PC-9 (cell line): ENCODE measurements at regions not wholly inside any gene's neighbourhood (a gene's known extent, or its start where the extent isn't known, plus 50 kb on each side); places are given as distances from the start of the nearest gene placed in this dataset.
A peak's percentile ranks its signal among the peaks of the same experiment; 100 is the strongest.
"Not testable (repeated sequence)": the region's sequence is repeated elsewhere in the genome, so short reads cannot be mapped to it uniquely, and the experiment has no call there.

Source experiments
- BruUV-seq: library from RNA; stranded (reverse); fragments of 400-500 nt; replicated peaks from 2 replicates; lab custom pipeline; 2021; lab: Mats Ljungman, UMichigan
- CTCF ChIA-PET: fragments of 300-600 bp; sonication (Branson Sonifier 250); formaldehyde crosslinking; loops from one replicate; lab custom pipeline; 2022; ENCODE audit warnings: antibody characterized with exemption; lab: Charles Lee
- POLR2A ChIA-PET: fragments of 300-600 bp; sonication (Branson Sonifier 250); formaldehyde crosslinking; loops from one replicate; lab custom pipeline; 2022; ENCODE audit warnings: antibody characterized with exemption; ENCODE audit not compliant: unreplicated experiment; lab: Charles Lee
- DNase-seq, 2 experiments: peaks; one replicate each; pipeline versions ENCODE4 v3.0.0 to v3.0.0-alpha.2; 2015 to 2022; ENCODE audit warnings: mixed read lengths in 1 of 2
- H2AFZ ChIP-seq: fragments of 200-600 bp; sonication (generic); 2 replicates; pipeline ENCODE4 v1.8.1; 2017; ENCODE audit warnings: antibody characterized with exemption
- H3F3A ChIP-seq: fragments of 200-600 bp; sonication (generic); 2 replicates; pipeline ENCODE4 v1.8.1; 2017; ENCODE audit warnings: antibody characterized with exemption, mild to moderate bottlenecking, low read depth; ENCODE audit not compliant: insufficient read depth
- H3K27ac ChIP-seq: fragments of 200-600 bp; sonication (generic); 2 replicates; pipeline ENCODE4 v1.6.1; 2016; ENCODE audit warnings: mixed run types
- H3K27me3 ChIP-seq: fragments of 200-600 bp; sonication (generic); 2 replicates; pipeline ENCODE4 v1.6.1; 2016; ENCODE audit warnings: low read depth, mixed run types; ENCODE audit not compliant: insufficient read depth
- H3K36me3 ChIP-seq: fragments of 200-600 bp; sonication (generic); 2 replicates; pipeline ENCODE4 v1.6.1; 2016; ENCODE audit warnings: low read depth, mixed run types
- H3K4me1 ChIP-seq: fragments of 200-600 bp; sonication (generic); replicated peaks from 2 replicates; pipeline ENCODE4 v1.6.1; 2016; ENCODE audit warnings: mixed run types; ENCODE audit not compliant: insufficient read depth
- H3K4me2 ChIP-seq: fragments of 200-600 bp; sonication (generic); 2 replicates; pipeline ENCODE4 v1.6.1; 2017; ENCODE audit warnings: mixed run types
- H3K4me3 ChIP-seq: fragments of 200-600 bp; sonication (generic); 2 replicates; pipeline ENCODE4 v1.6.1; 2016; ENCODE audit warnings: mixed run types
- H3K79me2 ChIP-seq: fragments of 200-600 bp; sonication (generic); 2 replicates; pipeline ENCODE4 v1.6.1; 2017; ENCODE audit warnings: low read depth, mixed run types
- H3K9me2 ChIP-seq: fragments of 200-600 bp; sonication (generic); 2 replicates; pipeline ENCODE4 v1.8.1; 2017; ENCODE audit warnings: mild to moderate bottlenecking; ENCODE audit not compliant: insufficient read depth
- H3K9me3 ChIP-seq: fragments of 200-600 bp; sonication (generic); 2 replicates; pipeline ENCODE4 v1.8.1; 2016; ENCODE audit warnings: low read depth; ENCODE audit not compliant: insufficient read depth
- H4K20me1 ChIP-seq: fragments of 200-600 bp; sonication (generic); 2 replicates; pipeline ENCODE4 v1.8.1; 2017; ENCODE audit not compliant: insufficient read depth
- EZH2 ChIP-seq: fragments of 200-600 bp; sonication (generic); IDR thresholded peaks from 2 replicates; pipeline ENCODE4 v1.8.0; 2017; ENCODE audit warnings: antibody characterized with exemption, low read depth
- intact Hi-C: fragments of 100-400 bp; cut with micrococcal nuclease; formaldehyde crosslinking; loops from one replicate; pipeline ENCODE4 v1.10.0; 2022; ENCODE audit not compliant: unreplicated experiment
- TF ChIP-seq, protein P1 (sequence below): fragments of 200-600 bp; sonication (generic); conservative IDR thresholded peaks from 2 replicates; pipeline ENCODE4 v1.6.1; 2017; ENCODE audit warnings: mixed run types, antibody characterized with exemption, mild to moderate bottlenecking, moderate library complexity

DNA sequence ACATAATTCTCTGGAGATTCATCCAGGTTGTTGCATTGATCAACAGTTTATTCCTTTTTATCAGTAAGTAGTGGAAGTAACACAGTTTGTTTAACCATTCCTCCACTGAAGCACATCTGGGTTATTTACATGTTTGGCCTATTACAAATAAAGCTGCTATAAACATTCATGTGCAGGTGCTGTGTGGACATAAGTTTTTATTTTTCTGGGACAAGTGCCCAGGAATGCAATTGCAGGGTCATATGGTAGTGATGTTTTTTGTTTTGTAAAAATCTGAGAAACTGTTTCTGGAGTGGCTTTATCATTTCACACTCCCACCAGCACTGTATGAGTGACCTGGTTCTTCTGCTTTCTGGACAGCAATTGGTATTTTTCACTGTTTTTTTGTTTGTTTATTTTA lies 505.4 kb downstream of the CCER1 start:
- intact Hi-C loops = no loop called here
- TF ChIP-seq EZH2 = no peak
- TF ChIP-seq, protein P1, sequence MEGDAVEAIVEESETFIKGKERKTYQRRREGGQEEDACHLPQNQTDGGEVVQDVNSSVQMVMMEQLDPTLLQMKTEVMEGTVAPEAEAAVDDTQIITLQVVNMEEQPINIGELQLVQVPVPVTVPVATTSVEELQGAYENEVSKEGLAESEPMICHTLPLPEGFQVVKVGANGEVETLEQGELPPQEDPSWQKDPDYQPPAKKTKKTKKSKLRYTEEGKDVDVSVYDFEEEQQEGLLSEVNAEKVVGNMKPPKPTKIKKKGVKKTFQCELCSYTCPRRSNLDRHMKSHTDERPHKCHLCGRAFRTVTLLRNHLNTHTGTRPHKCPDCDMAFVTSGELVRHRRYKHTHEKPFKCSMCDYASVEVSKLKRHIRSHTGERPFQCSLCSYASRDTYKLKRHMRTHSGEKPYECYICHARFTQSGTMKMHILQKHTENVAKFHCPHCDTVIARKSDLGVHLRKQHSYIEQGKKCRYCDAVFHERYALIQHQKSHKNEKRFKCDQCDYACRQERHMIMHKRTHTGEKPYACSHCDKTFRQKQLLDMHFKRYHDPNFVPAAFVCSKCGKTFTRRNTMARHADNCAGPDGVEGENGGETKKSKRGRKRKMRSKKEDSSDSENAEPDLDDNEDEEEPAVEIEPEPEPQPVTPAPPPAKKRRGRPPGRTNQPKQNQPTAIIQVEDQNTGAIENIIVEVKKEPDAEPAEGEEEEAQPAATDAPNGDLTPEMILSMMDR = no peak
- CTCF ChIA-PET = no interaction called here
- Histone ChIP-seq H3K79me2 (no peaks in the 10 kb centered on the region), H2AFZ (no peak overlapping the region), H4K20me1 (no peaks in the 10 kb centered on the region), H3K4me1 (no peaks in the 10 kb centered on the region), H3K9me2 (no peaks in the 10 kb centered on the region), H3K36me3 (no peaks in the 10 kb centered on the region), H3K4me3 (no peak overlapping the region), H3K27me3 (no peaks in the 10 kb centered on the region), H3F3A (no peaks in the 10 kb centered on the region), H3K27ac (no peak overlapping the region), H3K9me3 (no peaks in the 10 kb centered on the region), H3K4me2 (no peak overlapping the region)
- no TSS peak for BruUV-seq
- POLR2A ChIA-PET = interaction anchor here (0.6 kb wide), 1 partner anchor 34 kb away, joined by 3 read pairs; no protein-coding TSS in a partner anchor
- no peak for DNase-seq

DNA sequence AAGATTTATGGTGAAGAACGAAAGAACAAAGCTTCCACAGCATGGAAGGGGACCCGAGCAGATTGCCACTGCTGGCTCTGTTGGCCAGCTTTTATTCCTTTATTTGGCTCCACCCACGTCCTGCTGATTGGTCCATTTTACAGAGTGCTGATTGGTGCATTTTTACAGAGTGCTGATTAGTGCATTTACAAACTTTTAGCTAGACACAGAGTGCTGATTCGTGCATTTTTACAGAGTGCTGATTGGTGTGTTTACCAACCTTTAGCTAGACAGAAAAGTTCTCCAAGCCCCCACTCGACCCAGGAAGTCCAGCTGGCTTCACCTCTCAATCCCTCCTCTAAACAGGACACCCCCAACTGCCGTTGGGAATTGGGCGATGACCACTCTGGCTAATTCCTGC lies 511.5 kb downstream of the CCER1 start:
- H3K36me3 ChIP-seq, H3K79me2 ChIP-seq, POLR2A ChIA-PET, H3K27ac ChIP-seq, intact Hi-C loops, H2AFZ ChIP-seq, H3K27me3 ChIP-seq, H3K4me3 ChIP-seq, H3K4me1 ChIP-seq, DNase-seq, H3K9me3 ChIP-seq, H3K9me2 ChIP-seq, H3K4me2 ChIP-seq, CTCF ChIA-PET, H4K20me1 ChIP-seq, BruUV-seq, H3F3A ChIP-seq: not testable (repeated sequence)

DNA sequence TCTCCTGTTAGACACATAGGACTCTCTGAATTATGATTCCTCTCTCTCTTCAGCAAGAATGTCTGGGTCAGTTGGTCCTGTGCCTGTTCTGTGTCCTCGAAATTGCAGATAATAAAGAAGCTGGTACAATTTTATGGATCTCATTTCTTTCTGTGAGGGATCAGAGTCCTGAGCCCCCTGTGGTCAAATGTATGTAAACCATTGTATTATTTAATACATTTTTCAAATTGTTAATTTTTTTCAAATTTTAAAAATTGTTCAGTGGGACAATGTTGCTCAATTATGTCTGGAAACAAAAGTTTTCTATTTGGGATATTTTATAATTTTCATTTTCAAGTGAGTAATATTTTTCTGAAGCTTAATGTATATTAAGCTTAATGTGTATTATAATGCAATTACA lies 513.5 kb downstream of the CCER1 start:
- ChIA-PET POLR2A (interaction anchor here (0.5 to 0.7 kb wide), 2 partner anchors 56 to 1196 kb away, joined by 3 read pairs; no protein-coding TSS in a partner anchor), CTCF (no interaction called here)

More for the DNA sequence above, 513.5 kb downstream of the CCER1 start:
- Histone ChIP-seq H3K4me2 (no peak overlapping the region), H2AFZ (0 out of 2 replicates have a peak overlapping the region, but pooled peaks have one; percentile 43), H3K9me3 (no peaks in the 10 kb centered on the region), H3K27ac (no peak overlapping the region), H4K20me1 (no peaks in the 10 kb centered on the region), H3K79me2 (no peaks in the 10 kb centered on the region), H3K27me3 (no peaks in the 10 kb centered on the region), H3K4me3 (no peak overlapping the region), H3F3A (no peaks in the 10 kb centered on the region), H3K36me3 (no peaks in the 10 kb centered on the region), H3K4me1 (no peaks in the 10 kb centered on the region), H3K9me2 (no peaks in the 10 kb centered on the region)
- BruUV-seq = no TSS peak
- no peak for DNase-seq
- intact Hi-C loops = no loop called here
- TF ChIP-seq EZH2 = no peak
- TF ChIP-seq, protein P1 = peak; percentile 28; the same call in 1 of the 2 replicates
